Cardiac fibroblast (primary cell): ENCODE measurements at regions not wholly inside any gene's neighbourhood (a gene's known extent, or its start where the extent isn't known, plus 50 kb on each side); places are given as distances from the start of the nearest gene placed in this dataset.

Source experiments
- DNase-seq, 2 donors: peaks; one replicate each; pipeline versions ENCODE4 v3.0.0 to v3.0.0-alpha.2; 2010; ENCODE audit warnings: low read depth in 2 of 2
- H3K4me3 ChIP-seq, 2 donors: replicated peaks in 1 of 2; 1 replicate in 1 of 2; 2 replicates in 1 of 2; pipeline ENCODE4 v1.5.1; 2011; ENCODE audit warnings: low read depth in 2 of 2, low read length in 2 of 2, mild to moderate bottlenecking in 2 of 2, moderate library complexity in 1 of 2
- CTCF ChIP-seq: IDR thresholded peaks from one replicate; pipeline ENCODE4 v1.5.1; 2011; ENCODE audit warnings: low read depth, mild to moderate bottlenecking, low read length, inconsistent platforms

- no peak for DNase-seq
Measured at GRCh38 chr4:132865458-132865857, 283.6 kb upstream of the PCDH10 start.

GRCh38 chr4:132865922-132866321 lies 283.2 kb upstream of the PCDH10 start:
- DNase-seq, result no peak
- no peak overlapping the region for H3K4me3 ChIP-seq
- no peak for TF ChIP-seq CTCF

More at GRCh38 chr4:132865458-132865857, 283.6 kb upstream of the PCDH10 start:
- no peak for TF ChIP-seq CTCF
- no peak overlapping the region for H3K4me3 ChIP-seq

GRCh38 chr4:132866616-132867015 lies 282.5 kb upstream of the PCDH10 start:
- H3K4me3 ChIP-seq, result no peak overlapping the region
- DNase-seq, result no peak
- TF ChIP-seq CTCF, result no peak

GRCh38 chr4:132893787-132894186 lies 255.3 kb upstream of the PCDH10 start:
- DNase-seq, result no peak
- no peak overlapping the region for H3K4me3 ChIP-seq
- TF ChIP-seq CTCF, result no peak

GRCh38 chr4:132901224-132901623 lies 247.9 kb upstream of the PCDH10 start:
- no peak for TF ChIP-seq CTCF
- DNase-seq, result no peak
- no peak overlapping the region for H3K4me3 ChIP-seq

- H3K4me3 ChIP-seq, result no peak overlapping the region
- no peak for TF ChIP-seq CTCF
- DNase-seq, result no peak
Measured at GRCh38 chr4:132910229-132910748, 238.8 kb upstream of the PCDH10 start.

- no peak for TF ChIP-seq CTCF
- no peak overlapping the region for H3K4me3 ChIP-seq
- no peak for DNase-seq
Measured at GRCh38 chr4:132918096-132918495, 231.0 kb upstream of the PCDH10 start.
